HFFc6 (cell line): ENCODE measurements at regions not wholly inside any gene's neighbourhood (a gene's known extent, or its start where the extent isn't known, plus 50 kb on each side); places are given as distances from the start of the nearest gene placed in this dataset.

Source experiments
- DNase-seq: peaks from one replicate; pipeline ENCODE4 v3.0.0-alpha.2; 2018
- H3K27ac Mint-ChIP-seq: 2 replicates; pipeline ENCODE4 v1.8.0; 2020; ENCODE audit warnings: mild to moderate bottlenecking, mixed read lengths
- H3K27me3 Mint-ChIP-seq: 2 replicates; pipeline ENCODE4 v1.8.0; 2021; ENCODE audit warnings: mild to moderate bottlenecking, moderate library complexity, mixed read lengths; ENCODE audit not compliant: insufficient read depth
- H3K36me3 Mint-ChIP-seq: 2 replicates; pipeline ENCODE4 v1.8.0; 2021; ENCODE audit warnings: low read depth, mixed read lengths
- H3K4me1 Mint-ChIP-seq: 2 replicates; pipeline ENCODE4 v1.8.0; 2020; ENCODE audit warnings: low read depth, mixed read lengths
- H3K4me3 Mint-ChIP-seq: 2 replicates; pipeline ENCODE4 v1.8.0; 2020; ENCODE audit warnings: mild to moderate bottlenecking, moderate library complexity, mixed read lengths
- H3K9me3 Mint-ChIP-seq: 2 replicates; pipeline ENCODE4 v1.8.0; 2020; ENCODE audit warnings: mild to moderate bottlenecking, mixed read lengths
- CTCF ChIP-seq: fragments of 200-600 bp; sonication (generic); IDR thresholded peaks from 2 replicates; pipeline ENCODE4 v1.5.0; 2021; ENCODE audit warnings: antibody characterized with exemption, mild to moderate bottlenecking

GRCh38 chr14:48140804-48141203 lies 465.4 kb upstream of the MDGA2 start:
- no peaks in the 10 kb centered on the region for H3K27me3 Mint-ChIP-seq
- no peak for TF ChIP-seq CTCF
- H3K27ac Mint-ChIP-seq, result no peak overlapping the region
- H3K4me3 Mint-ChIP-seq, result no peak overlapping the region
- peaks cover 20% of the 10 kb centered on the region for H3K9me3 Mint-ChIP-seq
- no peak for DNase-seq
- no peaks in the 10 kb centered on the region for H3K4me1 Mint-ChIP-seq
- H3K36me3 Mint-ChIP-seq, result no peaks in the 10 kb centered on the region

- Mint-ChIP-seq H3K9me3 (peaks cover 47% of the 10 kb centered on the region), H3K4me1 (no peaks in the 10 kb centered on the region), H3K36me3 (no peaks in the 10 kb centered on the region), H3K27ac (no peak overlapping the region), H3K27me3 (no peaks in the 10 kb centered on the region), H3K4me3 (no peak overlapping the region)
- DNase-seq, result no peak
- no peak for TF ChIP-seq CTCF
These were observed 454.1 kb upstream of the MDGA2 start for GRCh38 chr14:48129472-48129871.

- H3K27ac Mint-ChIP-seq, result no peak overlapping the region
- no peaks in the 10 kb centered on the region for H3K27me3 Mint-ChIP-seq
- no peak overlapping the region for H3K4me3 Mint-ChIP-seq
- no peaks in the 10 kb centered on the region for H3K36me3 Mint-ChIP-seq
- no peak for DNase-seq
- no peaks in the 10 kb centered on the region for H3K4me1 Mint-ChIP-seq
- H3K9me3 Mint-ChIP-seq, result peaks cover 42% of the 10 kb centered on the region
- TF ChIP-seq CTCF, result no peak
These were observed 452.3 kb upstream of the MDGA2 start for GRCh38 chr14:48127674-48128073.

- no peak for TF ChIP-seq CTCF
- H3K27me3 Mint-ChIP-seq, result no peaks in the 10 kb centered on the region
- no peak overlapping the region for H3K27ac Mint-ChIP-seq
- peaks cover 42% of the 10 kb centered on the region for H3K9me3 Mint-ChIP-seq
- H3K4me3 Mint-ChIP-seq, result no peak overlapping the region
- H3K4me1 Mint-ChIP-seq, result no peaks in the 10 kb centered on the region
- no peak for DNase-seq
- H3K36me3 Mint-ChIP-seq, result no peaks in the 10 kb centered on the region
These were observed 450.2 kb upstream of the MDGA2 start for GRCh38 chr14:48125654-48126053.

- Mint-ChIP-seq H3K4me1 (no peaks in the 10 kb centered on the region), H3K27me3 (no peaks in the 10 kb centered on the region), H3K27ac (no peak overlapping the region), H3K9me3 (peaks cover 39% of the 10 kb centered on the region), H3K36me3 (no peaks in the 10 kb centered on the region; the same call in 1 of the 2 replicates), H3K4me3 (no peak overlapping the region)
- no peak for TF ChIP-seq CTCF
- DNase-seq, result no peak
These were observed 438.3 kb upstream of the MDGA2 start for GRCh38 chr14:48113713-48114112.

- Mint-ChIP-seq H3K27ac (no peak overlapping the region), H3K27me3 (no peaks in the 10 kb centered on the region), H3K9me3 (peaks cover 32% of the 10 kb centered on the region), H3K36me3 (no peaks in the 10 kb centered on the region; the same call in 1 of the 2 replicates), H3K4me3 (no peak overlapping the region), H3K4me1 (no peaks in the 10 kb centered on the region)
- TF ChIP-seq CTCF, result no peak
- no peak for DNase-seq
These were observed 435.7 kb upstream of the MDGA2 start for GRCh38 chr14:48111151-48111550.
